HCT116 (cell line): ENCODE measurements at regions not wholly inside any gene's neighbourhood (a gene's known extent, or its start where the extent isn't known, plus 50 kb on each side); places are given as distances from the start of the nearest gene placed in this dataset.

Source experiments
- ATAC-seq: fragments of 200-7000 bp; cut with Tn5 transposase; 2 replicates; pipeline ENCODE4 v1.9.1; 2020; ENCODE audit warnings: mild to moderate bottlenecking, moderate library complexity
- BruUV-seq: library from RNA; stranded (reverse); fragments of 400-500 nt; replicated peaks from 2 replicates; lab custom pipeline; 2021; lab: Mats Ljungman, UMichigan
- CTCF ChIA-PET: fragments of 300-600 bp; sonication (Branson Sonifier 250); formaldehyde crosslinking; loops from one replicate; lab custom pipeline; 2021; ENCODE audit warnings: antibody characterized with exemption; lab: Charles Lee
- POLR2A ChIA-PET: fragments of 300-600, 350-600 bp; sonication (Branson Sonifier 250); formaldehyde crosslinking; loops from one replicate; lab custom pipeline; 2021; ENCODE audit warnings: antibody characterized with exemption; lab: Charles Lee
- RAD21 ChIA-PET, 2 experiments: fragments of 300-600 bp; sonication (Branson Sonifier 250); formaldehyde crosslinking; loops; one replicate each; lab custom pipeline; 2023; ENCODE audit warnings: low total read pairs in 2 of 2; ENCODE audit not compliant: uncharacterized antibody in 2 of 2, unreplicated experiment in 2 of 2, low non-redundant PET in 1 of 2; lab: Charles Lee
- DNase-seq: peaks from one replicate; pipeline ENCODE4 v3.0.0-alpha.2; 2010; ENCODE audit warnings: low read depth, low spot score
- H2AFZ ChIP-seq: fragments of 200-600 bp; shearing (Covaris generic), sonication (generic); 2 replicates; pipeline ENCODE4 v1.6.1; 2017; ENCODE audit warnings: low read depth, mixed run types, mixed read lengths, antibody characterized with exemption, low read length; ENCODE audit not compliant: poor library complexity, severe bottlenecking
- H3K27ac ChIP-seq: 2 replicates; pipeline ENCODE4 v1.5.1; 2012; ENCODE audit warnings: low read depth, low read length
- H3K27me3 ChIP-seq: fragments of 200-600 bp; sonication (generic); 2 replicates; pipeline ENCODE4 v1.6.1; 2016; ENCODE audit warnings: mixed run types, low read length, mixed read lengths; ENCODE audit not compliant: insufficient read depth
- H3K36me3 ChIP-seq, 2 experiments: fragments of 200-500 bp in 1 of 2; fragments of 200-600 bp in 1 of 2; sonication (Bioruptor generic) in 1 of 2; sonication (generic) in 1 of 2; 2 replicates each; pipeline versions ENCODE4 v1.5.1 to v1.6.1; 2014 to 2016; ENCODE audit warnings: low read length in 2 of 2, inconsistent platforms in 1 of 2, mixed read lengths in 1 of 2, mixed run types in 1 of 2; ENCODE audit not compliant: insufficient read depth in 2 of 2, control insufficient read depth in 1 of 2
- H3K4me1 ChIP-seq, 2 experiments: fragments of 200-600 bp in 1 of 2; sonication (generic) in 1 of 2; 2 replicates each; pipeline versions ENCODE4 v1.5.1 to v1.6.1; 2012 to 2017; ENCODE audit warnings: low read length in 2 of 2, inconsistent platforms in 1 of 2, mild to moderate bottlenecking in 1 of 2, mixed read lengths in 1 of 2, mixed run types in 1 of 2, moderate library complexity in 1 of 2; ENCODE audit not compliant: insufficient read depth in 2 of 2, control insufficient read depth in 1 of 2
- H3K4me2 ChIP-seq: fragments of 200-600 bp; sonication (generic); 2 replicates; pipeline ENCODE4 v1.6.1; 2017; ENCODE audit warnings: mixed run types, low read length, mixed read lengths
- H3K4me3 ChIP-seq, 2 experiments: fragments of 200-600 bp in 1 of 2; sonication (generic) in 1 of 2; replicated peaks in 1 of 2; 2 replicates each; pipeline ENCODE4 v1.5.1; 2011 to 2016; ENCODE audit warnings: low read length in 2 of 2, control low read depth in 1 of 2, low read depth in 1 of 2, mild to moderate bottlenecking in 1 of 2, mixed read lengths in 1 of 2, mixed run types in 1 of 2
- H3K79me2 ChIP-seq: fragments of 200-600 bp; sonication (generic); 2 replicates; pipeline ENCODE4 v1.6.1; 2017; ENCODE audit warnings: mild to moderate bottlenecking, mixed run types, low read length, moderate library complexity, mixed read lengths; ENCODE audit not compliant: insufficient read depth
- H3K9ac ChIP-seq: fragments of 200-600 bp; sonication (generic); 2 replicates; pipeline ENCODE4 v1.6.1; 2016; ENCODE audit warnings: low read length, mixed read lengths
- H3K9me2 ChIP-seq: fragments of 200-600 bp; sonication (generic), shearing (Covaris generic); 2 replicates; pipeline ENCODE4 v1.6.1; 2017; ENCODE audit warnings: mixed run types, mild to moderate bottlenecking, moderate library complexity; ENCODE audit not compliant: insufficient read depth
- H3K9me3 ChIP-seq, 2 experiments: fragments of 200-500 bp in 1 of 2; fragments of 200-600 bp in 1 of 2; sonication (Bioruptor generic) in 1 of 2; sonication (generic) in 1 of 2; 2 replicates each; pipeline ENCODE4 v1.6.1; 2014 to 2017; ENCODE audit warnings: low read length in 2 of 2, mixed read lengths in 2 of 2, inconsistent platforms in 1 of 2, low read depth in 1 of 2, mild to moderate bottlenecking in 1 of 2, mixed run types in 1 of 2, moderate library complexity in 1 of 2; ENCODE audit not compliant: control insufficient read depth in 1 of 2, insufficient read depth in 1 of 2
- H4K20me1 ChIP-seq: fragments of 200-600 bp; sonication (generic), shearing (Covaris generic); 2 replicates; pipeline ENCODE4 v1.6.1; 2017; ENCODE audit warnings: mixed run types, mild to moderate bottlenecking, moderate library complexity; ENCODE audit not compliant: insufficient read depth
- CBX3 ChIP-seq: IDR thresholded peaks from 2 replicates; pipeline ENCODE4 v1.6.1; 2012; ENCODE audit warnings: low read depth
- CEBPB ChIP-seq: IDR thresholded peaks from 2 replicates; pipeline ENCODE4 v1.6.1; 2012; ENCODE audit warnings: low read depth
- CTCF ChIP-seq, 3 experiments: fragments of 200-600 bp in 1 of 3; sonication (generic) in 1 of 3; IDR thresholded peaks in 2 of 3; conservative IDR thresholded peaks in 1 of 3; 2 replicates each; pipeline ENCODE4 v1.5.1; 2012 to 2017; ENCODE audit warnings: low read depth in 2 of 3, low read length in 2 of 3, antibody characterized with exemption in 1 of 3, borderline replicate concordance in 1 of 3, control low read depth in 1 of 3, mild to moderate bottlenecking in 1 of 3, mixed read lengths in 1 of 3, mixed run types in 1 of 3, moderate library complexity in 1 of 3; ENCODE audit not compliant: insufficient read depth in 1 of 3
- EGR1 ChIP-seq: IDR thresholded peaks from 2 replicates; pipeline ENCODE4 v1.6.1; 2012; ENCODE audit warnings: low read depth
- ELF1 ChIP-seq: IDR thresholded peaks from 2 replicates; pipeline ENCODE4 v1.6.1; 2012; ENCODE audit warnings: low read depth, borderline replicate concordance
- EZH2 ChIP-seq: fragments of 200-600 bp; sonication (generic); IDR thresholded peaks from 2 replicates; pipeline ENCODE4 v1.6.1; 2017; ENCODE audit warnings: antibody characterized with exemption, mixed run types
- EZH2phosphoT487 ChIP-seq: fragments of 200-600 bp; IDR thresholded peaks from 2 replicates; pipeline ENCODE4 v1.6.1; 2018; ENCODE audit warnings: antibody characterized with exemption, borderline replicate concordance
- FOSL1 ChIP-seq: IDR thresholded peaks from 2 replicates; pipeline ENCODE4 v1.6.1; 2012; ENCODE audit warnings: low read depth
- MAX ChIP-seq: IDR thresholded peaks from 2 replicates; pipeline ENCODE4 v1.6.1; 2012
- POLR2A ChIP-seq: IDR thresholded peaks from 2 replicates; pipeline ENCODE4 v1.7.0; 2011; ENCODE audit warnings: borderline replicate concordance; ENCODE audit not compliant: insufficient read depth, insufficient read length; ENCODE audit errors: extremely low read depth
- RAD21 ChIP-seq: IDR thresholded peaks from 2 replicates; pipeline ENCODE4 v1.6.1; 2012; ENCODE audit warnings: low read depth, mild to moderate bottlenecking
- SIN3A ChIP-seq: IDR thresholded peaks from 2 replicates; pipeline ENCODE4 v1.6.1; 2012; ENCODE audit warnings: low read depth
- SP1 ChIP-seq: IDR thresholded peaks from 2 replicates; pipeline ENCODE4 v1.6.1; 2012; ENCODE audit warnings: low read depth
- SRF ChIP-seq: IDR thresholded peaks from 2 replicates; pipeline ENCODE4 v1.6.1; 2012; ENCODE audit warnings: low read depth
- TCF7L2 ChIP-seq: IDR thresholded peaks from 2 replicates; pipeline ENCODE4 v1.7.0; 2011; ENCODE audit warnings: borderline replicate concordance, inconsistent platforms; ENCODE audit not compliant: insufficient read depth, insufficient read length; ENCODE audit errors: extremely low read depth
- YY1 ChIP-seq: IDR thresholded peaks from 2 replicates; pipeline ENCODE4 v1.6.1; 2011; ENCODE audit warnings: low read length, low read depth, moderate library complexity, mild to moderate bottlenecking; ENCODE audit not compliant: insufficient replicate concordance; ENCODE audit errors: extremely low read depth
- ZFX ChIP-seq: fragments of 450-650 bp; IDR thresholded peaks from 2 replicates; pipeline ENCODE4 v1.6.1; 2017
- ZNF274 ChIP-seq: fragments of 200-500 bp; sonication (Bioruptor generic); IDR thresholded peaks from 2 replicates; pipeline ENCODE4 v1.6.1; 2014; ENCODE audit warnings: mild to moderate bottlenecking, low read depth, low read length, inconsistent platforms
- intact Hi-C: fragments of 100-400 bp; cut with micrococcal nuclease; formaldehyde crosslinking; loops from 2 replicates; pipeline ENCODE4 v1.10.0; 2022
- TF ChIP-seq, protein P1 (sequence below): IDR thresholded peaks from 2 replicates; pipeline ENCODE4 v1.6.1; 2011; ENCODE audit warnings: mild to moderate bottlenecking, low read length, moderate library complexity; ENCODE audit not compliant: insufficient replicate concordance; ENCODE audit errors: extremely low read depth
- TF ChIP-seq, protein P2 (sequence below): IDR thresholded peaks from 2 replicates; pipeline ENCODE4 v1.6.1; 2012; ENCODE audit warnings: low read depth

DNA sequence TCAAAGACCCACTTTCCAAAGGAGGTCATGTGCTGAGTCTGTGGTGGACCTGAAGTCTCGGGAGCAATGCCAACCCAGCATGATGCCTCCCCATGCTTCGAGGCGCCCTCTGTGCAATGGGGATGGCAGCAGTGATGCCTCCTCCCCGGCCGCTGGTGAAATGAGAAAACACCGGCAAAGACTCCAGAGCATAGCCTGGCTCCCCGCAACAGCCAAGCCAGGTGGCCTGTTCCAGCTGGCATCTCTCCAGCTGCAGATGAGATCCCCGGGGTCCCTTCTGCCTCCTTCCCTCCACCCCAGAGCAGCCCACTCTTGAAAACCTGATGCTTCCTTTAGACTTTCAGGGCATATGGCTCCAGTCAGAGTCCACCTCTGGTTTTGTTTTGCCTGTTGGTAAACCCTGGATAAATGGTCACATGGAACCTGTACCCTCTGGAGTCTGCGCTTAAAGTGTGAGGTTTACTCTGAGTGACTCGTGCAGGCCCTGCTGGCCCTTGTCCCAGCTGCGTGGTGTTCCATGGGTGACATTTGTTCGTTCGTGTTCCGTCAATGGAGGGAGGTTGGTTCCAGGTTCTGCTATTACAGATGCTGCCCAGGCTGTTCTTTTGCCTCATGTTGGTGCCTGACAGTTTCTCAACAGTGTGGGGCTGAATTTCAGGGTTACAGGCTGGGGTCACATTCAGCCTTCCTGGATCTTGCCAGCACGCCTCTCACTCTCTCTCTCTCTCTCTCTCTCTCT, 181.8 kb upstream of the CIBAR2 start:
- intact Hi-C loops = no loop called here
- no peak overlapping the region for H3K27ac ChIP-seq
- no peaks in the 10 kb centered on the region for H3K9me2 ChIP-seq
- H3K4me1 ChIP-seq = peaks cover 0 to 9% of the 10 kb centered on the region in 2 experiments; a peak in 1 of 4 replicates
- ATAC-seq (no peak), DNase-seq (no peak)
- no peak overlapping the region for H3K9ac ChIP-seq
- H3K4me3 ChIP-seq = no peak overlapping the region
- no peaks in the 10 kb centered on the region; the same call in 1 of the 2 replicates for H4K20me1 ChIP-seq
- H3K36me3 ChIP-seq = no peaks in the 10 kb centered on the region
- no peak overlapping the region for H3K4me2 ChIP-seq
- BruUV-seq = no TSS peak
- no peaks in the 10 kb centered on the region for H3K27me3 ChIP-seq
- ChIA-PET RAD21 (no interaction called here), POLR2A (no interaction called here), CTCF (interaction anchor here (1.1 kb wide), 1 partner anchor 17 kb away, joined by 3 read pairs; no protein-coding TSS in a partner anchor)
- no peak overlapping the region for H2AFZ ChIP-seq
- TF ChIP-seq RAD21 (no peak), SIN3A (no peak), EZH2phosphoT487 (no peak), POLR2A (no peak), CBX3 (no peak), ZFX (no peak), ZNF274 (no peak), CTCF (IDR thresholded peaks at IDR 0.05 in 2 of 3, conservative IDR thresholded peaks at IDR 0.05 in 1 of 3; ENCODE audit: borderline replicate concordance in 1 of 3, insufficient read depth in 1 of 3, low read depth in 2 of 3, low read length in 2 of 3) (no peak), SP1 (no peak), ELF1 (no peak), EGR1 (no peak), TCF7L2 (no peak), MAX (no peak), SRF (no peak), FOSL1 (no peak), CEBPB (no peak), YY1 (no peak), EZH2 (no peak)
- TF ChIP-seq, protein P1, sequence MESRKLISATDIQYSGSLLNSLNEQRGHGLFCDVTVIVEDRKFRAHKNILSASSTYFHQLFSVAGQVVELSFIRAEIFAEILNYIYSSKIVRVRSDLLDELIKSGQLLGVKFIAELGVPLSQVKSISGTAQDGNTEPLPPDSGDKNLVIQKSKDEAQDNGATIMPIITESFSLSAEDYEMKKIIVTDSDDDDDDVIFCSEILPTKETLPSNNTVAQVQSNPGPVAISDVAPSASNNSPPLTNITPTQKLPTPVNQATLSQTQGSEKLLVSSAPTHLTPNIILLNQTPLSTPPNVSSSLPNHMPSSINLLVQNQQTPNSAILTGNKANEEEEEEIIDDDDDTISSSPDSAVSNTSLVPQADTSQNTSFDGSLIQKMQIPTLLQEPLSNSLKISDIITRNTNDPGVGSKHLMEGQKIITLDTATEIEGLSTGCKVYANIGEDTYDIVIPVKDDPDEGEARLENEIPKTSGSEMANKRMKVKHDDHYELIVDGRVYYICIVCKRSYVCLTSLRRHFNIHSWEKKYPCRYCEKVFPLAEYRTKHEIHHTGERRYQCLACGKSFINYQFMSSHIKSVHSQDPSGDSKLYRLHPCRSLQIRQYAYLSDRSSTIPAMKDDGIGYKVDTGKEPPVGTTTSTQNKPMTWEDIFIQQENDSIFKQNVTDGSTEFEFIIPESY = no peak
- TF ChIP-seq, protein P2, sequence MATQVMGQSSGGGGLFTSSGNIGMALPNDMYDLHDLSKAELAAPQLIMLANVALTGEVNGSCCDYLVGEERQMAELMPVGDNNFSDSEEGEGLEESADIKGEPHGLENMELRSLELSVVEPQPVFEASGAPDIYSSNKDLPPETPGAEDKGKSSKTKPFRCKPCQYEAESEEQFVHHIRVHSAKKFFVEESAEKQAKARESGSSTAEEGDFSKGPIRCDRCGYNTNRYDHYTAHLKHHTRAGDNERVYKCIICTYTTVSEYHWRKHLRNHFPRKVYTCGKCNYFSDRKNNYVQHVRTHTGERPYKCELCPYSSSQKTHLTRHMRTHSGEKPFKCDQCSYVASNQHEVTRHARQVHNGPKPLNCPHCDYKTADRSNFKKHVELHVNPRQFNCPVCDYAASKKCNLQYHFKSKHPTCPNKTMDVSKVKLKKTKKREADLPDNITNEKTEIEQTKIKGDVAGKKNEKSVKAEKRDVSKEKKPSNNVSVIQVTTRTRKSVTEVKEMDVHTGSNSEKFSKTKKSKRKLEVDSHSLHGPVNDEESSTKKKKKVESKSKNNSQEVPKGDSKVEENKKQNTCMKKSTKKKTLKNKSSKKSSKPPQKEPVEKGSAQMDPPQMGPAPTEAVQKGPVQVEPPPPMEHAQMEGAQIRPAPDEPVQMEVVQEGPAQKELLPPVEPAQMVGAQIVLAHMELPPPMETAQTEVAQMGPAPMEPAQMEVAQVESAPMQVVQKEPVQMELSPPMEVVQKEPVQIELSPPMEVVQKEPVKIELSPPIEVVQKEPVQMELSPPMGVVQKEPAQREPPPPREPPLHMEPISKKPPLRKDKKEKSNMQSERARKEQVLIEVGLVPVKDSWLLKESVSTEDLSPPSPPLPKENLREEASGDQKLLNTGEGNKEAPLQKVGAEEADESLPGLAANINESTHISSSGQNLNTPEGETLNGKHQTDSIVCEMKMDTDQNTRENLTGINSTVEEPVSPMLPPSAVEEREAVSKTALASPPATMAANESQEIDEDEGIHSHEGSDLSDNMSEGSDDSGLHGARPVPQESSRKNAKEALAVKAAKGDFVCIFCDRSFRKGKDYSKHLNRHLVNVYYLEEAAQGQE = no peak
- no peaks in the 10 kb centered on the region for H3K9me3 ChIP-seq
- H3K79me2 ChIP-seq = no peaks in the 10 kb centered on the region
